AG09309 (cell line): ENCODE measurements at regions not wholly inside any gene's neighbourhood (a gene's known extent, or its start where the extent isn't known, plus 50 kb on each side); places are given as distances from the start of the nearest gene placed in this dataset.

Source experiments
- DNase-seq: peaks from one replicate; pipeline ENCODE4 v3.0.0-alpha.2; 2010; ENCODE audit warnings: low read depth
- H3K4me3 ChIP-seq: 2 replicates; pipeline ENCODE4 v1.5.1; 2011; ENCODE audit warnings: mild to moderate bottlenecking, low read depth, low read length, moderate library complexity; ENCODE audit not compliant: control insufficient read depth
- TF ChIP-seq, protein P1 (sequence below): IDR thresholded peaks from 2 replicates; pipeline ENCODE4 v1.5.1; 2011; ENCODE audit warnings: mild to moderate bottlenecking, low read depth, low read length, inconsistent platforms; ENCODE audit not compliant: insufficient read depth, control insufficient read depth; ENCODE audit errors: missing control alignments

DNA sequence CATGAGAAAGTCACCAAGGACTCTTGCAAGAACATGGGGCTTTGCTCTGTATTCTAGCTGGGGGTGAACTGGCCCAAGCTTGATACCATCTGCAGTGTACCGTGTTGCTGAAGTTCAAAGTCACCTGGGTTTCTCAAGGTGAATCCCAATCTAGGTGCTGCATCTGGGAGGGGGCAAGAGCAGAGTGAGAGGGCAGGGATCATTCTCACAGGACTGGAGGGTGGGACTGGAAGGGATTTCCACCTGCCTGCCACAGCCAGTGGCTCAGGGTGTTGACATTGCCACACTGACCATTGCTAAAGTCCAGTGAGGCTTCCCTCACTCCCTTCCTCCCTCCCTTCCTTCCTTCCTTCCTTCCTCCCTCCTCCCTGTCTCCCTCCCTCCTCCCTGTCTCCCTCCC, 98.7 kb downstream of the MYCN start:
- TF ChIP-seq, protein P1, sequence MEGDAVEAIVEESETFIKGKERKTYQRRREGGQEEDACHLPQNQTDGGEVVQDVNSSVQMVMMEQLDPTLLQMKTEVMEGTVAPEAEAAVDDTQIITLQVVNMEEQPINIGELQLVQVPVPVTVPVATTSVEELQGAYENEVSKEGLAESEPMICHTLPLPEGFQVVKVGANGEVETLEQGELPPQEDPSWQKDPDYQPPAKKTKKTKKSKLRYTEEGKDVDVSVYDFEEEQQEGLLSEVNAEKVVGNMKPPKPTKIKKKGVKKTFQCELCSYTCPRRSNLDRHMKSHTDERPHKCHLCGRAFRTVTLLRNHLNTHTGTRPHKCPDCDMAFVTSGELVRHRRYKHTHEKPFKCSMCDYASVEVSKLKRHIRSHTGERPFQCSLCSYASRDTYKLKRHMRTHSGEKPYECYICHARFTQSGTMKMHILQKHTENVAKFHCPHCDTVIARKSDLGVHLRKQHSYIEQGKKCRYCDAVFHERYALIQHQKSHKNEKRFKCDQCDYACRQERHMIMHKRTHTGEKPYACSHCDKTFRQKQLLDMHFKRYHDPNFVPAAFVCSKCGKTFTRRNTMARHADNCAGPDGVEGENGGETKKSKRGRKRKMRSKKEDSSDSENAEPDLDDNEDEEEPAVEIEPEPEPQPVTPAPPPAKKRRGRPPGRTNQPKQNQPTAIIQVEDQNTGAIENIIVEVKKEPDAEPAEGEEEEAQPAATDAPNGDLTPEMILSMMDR = no peak
- DNase-seq = no peak
- H3K4me3 ChIP-seq = no peak overlapping the region

DNA sequence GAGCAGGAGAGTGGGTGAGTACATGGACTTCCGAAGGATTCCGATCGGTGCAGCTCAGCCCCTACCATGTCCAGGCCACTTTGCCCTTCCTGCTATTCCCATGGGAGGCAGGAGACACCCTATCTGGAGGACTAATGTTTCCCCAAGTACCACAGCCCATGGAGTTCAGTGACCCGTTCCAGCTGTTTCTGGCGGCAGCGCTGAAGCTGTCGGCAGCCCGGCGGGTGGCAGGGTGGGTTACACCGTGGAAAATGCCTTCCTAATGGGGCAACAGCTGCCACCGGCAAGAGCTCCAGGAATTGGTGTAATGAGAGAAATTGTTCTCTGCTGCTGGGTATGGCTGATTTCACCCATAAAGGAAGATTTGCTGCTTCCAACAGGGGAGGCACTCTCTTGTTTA, 98.3 kb downstream of the MYCN start:
- TF ChIP-seq, protein P1 = no peak
- DNase-seq = no peak
- no peak overlapping the region for H3K4me3 ChIP-seq

DNA sequence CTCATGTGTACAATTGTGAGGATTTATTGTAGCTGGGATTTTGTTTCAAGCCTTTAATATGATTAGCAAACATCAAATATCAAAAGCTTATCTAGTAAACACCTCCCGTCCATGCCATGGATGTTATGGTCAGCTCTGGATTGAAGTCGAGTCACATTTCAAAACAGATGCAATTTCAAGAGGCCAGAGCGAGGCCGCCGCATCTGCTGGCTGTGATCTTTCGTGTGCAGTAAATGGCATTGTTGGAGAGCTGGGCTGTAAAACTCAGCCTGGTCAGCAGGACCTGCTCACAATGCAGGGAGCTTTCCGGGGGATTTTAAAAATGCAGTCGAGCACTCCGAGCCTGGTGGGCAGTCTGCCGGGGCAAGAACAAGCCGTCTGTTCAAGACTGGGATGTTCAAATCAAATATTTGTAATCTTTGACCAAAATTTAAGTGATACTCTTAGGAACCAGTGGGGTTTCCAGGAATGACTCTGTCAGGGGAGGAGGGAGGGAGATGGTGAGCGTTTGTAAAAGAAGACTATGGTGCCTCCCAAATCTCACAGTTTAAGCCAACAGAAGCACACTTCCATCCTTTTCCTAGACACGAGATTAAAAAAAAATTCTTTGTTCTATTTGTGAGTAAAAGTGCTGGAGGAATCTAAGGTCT, 97.6 kb downstream of the MYCN start:
- TF ChIP-seq, protein P1 = no peak
- no peak for DNase-seq
- H3K4me3 ChIP-seq = no peak overlapping the region

DNA sequence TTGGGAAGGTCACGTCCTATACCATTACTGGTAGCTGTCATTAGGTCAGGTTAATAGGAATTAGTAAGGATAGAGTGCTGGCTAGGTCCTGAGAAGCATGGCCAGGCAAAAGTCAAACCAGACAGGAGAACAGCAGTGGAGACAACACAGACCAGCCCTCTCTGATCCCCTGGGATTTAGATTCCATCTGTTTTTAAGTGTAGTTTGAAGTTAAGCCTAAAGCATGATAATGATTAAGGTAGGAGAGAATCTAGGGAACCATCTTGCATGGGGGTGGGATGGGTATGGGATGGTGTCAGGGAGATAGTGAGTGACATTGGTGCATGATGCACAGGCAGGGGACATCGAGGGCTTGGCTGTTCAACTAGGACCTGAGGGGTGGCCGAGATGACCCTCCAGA, 96.6 kb downstream of the MYCN start:
- no peak overlapping the region for H3K4me3 ChIP-seq
- DNase-seq = no peak
- TF ChIP-seq, protein P1 = no peak

GRCh38 chr2:16035747-16036745, 95.7 kb downstream of the MYCN start:
- TF ChIP-seq, protein P1 = no peak
- no peak overlapping the region for H3K4me3 ChIP-seq
- DNase-seq = no peak

GRCh38 chr2:16034975-16035746, 94.8 kb downstream of the MYCN start:
- DNase-seq = no peak
- no peak overlapping the region for H3K4me3 ChIP-seq
- TF ChIP-seq, protein P1 = no peak
